NCI-H2081 treated with DMSO at 0.1 percent for 48 hours (cell line): ENCODE measurements at regions not wholly inside any gene's neighbourhood (a gene's known extent, or its start where the extent isn't known, plus 50 kb on each side); places are given as distances from the start of the nearest gene placed in this dataset.
"Not testable (repeated sequence)": the region's sequence is repeated elsewhere in the genome, so short reads cannot be mapped to it uniquely, and the experiment has no call there.

ENCODE experiments used
- DNase-seq: peaks from one replicate; lab custom pipeline; 2025; lab: John Stamatoyannopoulos, UW

DNA sequence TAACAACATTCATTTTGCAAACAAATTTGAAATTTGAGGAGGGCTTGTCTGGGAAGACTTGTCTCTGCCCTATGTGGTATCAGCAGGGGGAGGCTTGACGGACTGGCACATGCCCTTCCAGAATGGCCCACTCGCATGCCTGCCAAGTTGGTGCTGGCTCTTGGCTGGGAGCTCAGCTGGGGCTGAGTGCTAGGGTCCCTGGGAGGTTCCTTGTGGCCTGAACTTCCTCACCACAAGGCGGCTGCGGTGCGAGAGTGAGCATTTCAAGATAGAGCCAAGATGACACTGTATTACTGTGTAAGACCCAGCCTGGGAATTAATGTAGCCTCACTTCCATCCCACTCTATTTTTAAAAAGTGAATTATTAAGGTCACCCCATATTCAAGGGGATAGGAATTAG, 271.6 kb upstream of the PLEKHG7 start:
- DNase-seq, result no peak

DNA sequence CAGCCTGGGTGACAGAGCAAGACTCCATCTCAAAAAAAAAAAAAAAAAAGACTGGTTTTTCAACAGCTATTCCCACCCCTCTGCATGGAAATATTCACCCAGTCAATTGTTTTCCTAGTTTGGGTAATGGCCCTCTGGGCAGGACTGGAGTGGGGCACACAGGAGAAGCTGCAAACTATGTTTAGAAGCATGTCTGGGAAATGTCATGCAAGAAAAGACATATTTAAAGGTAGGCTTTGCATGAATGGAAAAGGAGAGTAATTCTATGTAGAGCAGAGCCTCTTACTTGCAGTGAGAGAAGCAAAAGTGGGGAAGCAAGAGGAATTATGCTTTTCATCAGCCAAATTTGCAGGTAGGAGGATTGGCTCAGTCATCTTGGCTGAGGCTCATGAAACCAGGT, 276.5 kb upstream of the PLEKHG7 start:
- DNase-seq, result no peak

DNA sequence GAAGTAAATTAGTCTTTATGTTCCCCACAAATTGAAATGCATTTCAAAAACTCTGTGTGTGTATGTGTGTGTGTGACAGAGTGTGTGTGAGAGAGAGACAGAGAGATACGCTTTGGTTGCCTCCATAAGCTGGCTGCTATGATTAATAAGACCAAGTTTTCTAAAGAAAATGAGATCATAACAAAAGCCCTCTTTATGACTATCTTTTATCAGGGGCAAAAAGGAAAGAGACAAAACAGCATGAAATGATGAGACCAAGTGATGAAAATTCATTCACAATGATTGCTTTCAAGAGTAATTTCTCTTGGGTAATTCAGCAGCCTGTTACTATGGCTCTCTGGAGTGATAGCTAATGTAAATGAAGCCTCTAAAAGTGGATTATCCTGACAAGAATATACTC, 277.6 kb upstream of the PLEKHG7 start:
- DNase-seq, result no peak

DNA sequence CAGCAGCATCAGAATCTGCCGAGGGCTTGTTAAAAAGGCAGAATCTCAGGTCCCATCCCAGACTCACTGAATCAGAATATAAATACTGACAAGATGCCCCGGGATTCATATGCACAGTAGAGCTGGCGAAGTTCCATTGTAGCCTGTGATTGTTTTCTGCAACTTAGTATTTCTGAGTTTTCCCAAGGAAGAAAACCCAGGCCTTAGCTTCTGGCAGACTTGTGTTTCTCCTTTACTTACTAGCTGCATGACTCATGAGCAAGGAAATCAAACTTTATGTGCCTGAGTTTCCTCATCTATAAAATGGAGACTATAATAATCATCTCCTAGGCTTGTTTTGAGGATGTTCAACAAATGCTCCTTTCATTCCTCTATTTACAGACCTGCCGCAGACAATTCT, 278.5 kb upstream of the PLEKHG7 start:
- DNase-seq, result no peak

DNA sequence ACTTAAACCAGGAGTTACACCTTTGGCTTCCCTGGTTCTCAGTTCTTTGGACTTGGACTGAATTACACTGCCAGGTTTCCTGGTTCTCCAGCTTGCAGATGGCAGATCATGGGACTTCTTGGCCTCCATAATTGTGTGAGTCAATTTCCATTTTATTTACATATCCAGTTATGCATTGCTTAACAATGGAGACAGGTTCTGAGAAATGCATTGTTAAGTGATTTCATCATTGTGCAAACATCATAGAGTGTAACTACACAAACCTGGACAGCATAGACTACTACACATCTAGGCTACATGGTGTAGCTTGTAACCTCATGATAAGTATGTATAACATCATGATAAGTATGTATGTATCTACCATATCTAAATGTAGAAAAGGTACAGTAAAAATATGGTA, 276.1 kb upstream of the BTG1 start:
- no peak for DNase-seq

DNA sequence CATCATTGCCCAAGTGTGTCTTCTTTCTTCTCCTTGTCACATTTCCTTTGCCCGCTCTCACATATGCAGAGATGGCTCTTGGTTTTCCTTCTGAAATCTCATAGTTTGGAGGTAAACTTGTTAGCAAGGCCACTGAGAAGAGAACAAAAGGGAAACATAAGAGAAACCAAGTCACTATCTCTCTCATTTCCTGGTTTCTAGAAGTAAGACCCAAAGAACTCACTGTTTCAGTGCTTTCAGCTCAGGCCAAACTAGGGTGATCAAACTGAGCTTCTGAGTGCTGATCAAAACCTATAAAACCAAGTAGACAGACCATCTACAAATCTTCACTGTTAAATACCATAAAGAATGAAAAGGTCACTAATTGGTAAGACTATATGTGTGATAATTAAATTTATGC, 275.4 kb upstream of the BTG1 start:
- DNase-seq, result no peak

DNA sequence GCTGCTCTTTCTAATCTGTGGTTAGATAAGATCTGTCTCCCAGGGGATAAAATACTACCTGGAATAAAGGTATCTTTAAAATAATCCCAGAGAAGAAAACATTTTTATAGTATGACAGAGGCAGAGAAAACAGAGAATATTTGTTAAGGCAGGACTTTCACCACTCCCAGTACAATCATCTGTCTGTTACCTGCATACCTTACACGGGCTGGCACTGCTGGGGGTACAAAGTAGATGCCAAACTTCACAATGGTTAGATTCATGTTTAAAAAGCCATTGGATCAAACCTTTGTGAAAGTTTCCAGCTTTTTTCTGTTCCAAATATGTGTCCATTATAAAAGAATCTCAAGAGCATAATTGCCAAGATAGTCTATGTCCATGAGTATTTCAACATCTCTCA, 273.6 kb upstream of the BTG1 start:
- DNase-seq, result no peak

DNA sequence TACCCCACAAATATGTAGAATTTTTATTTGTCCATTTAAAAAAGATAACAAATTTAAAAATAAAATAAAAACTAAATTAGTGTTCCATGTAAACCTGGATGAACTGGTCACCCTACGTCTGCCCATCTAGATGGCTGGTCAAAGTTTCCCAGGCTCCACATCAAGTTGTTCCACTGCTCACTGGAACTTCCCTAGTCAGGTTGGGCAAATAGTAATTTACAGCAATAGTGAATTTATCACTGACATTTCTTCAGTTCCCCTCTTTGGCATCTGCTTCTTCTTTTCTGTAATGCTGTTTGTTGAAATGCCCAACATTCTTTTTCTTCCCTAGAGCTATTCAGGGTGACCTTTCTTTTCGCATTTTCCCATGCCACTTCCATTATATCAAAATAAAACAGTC, 272.7 kb upstream of the BTG1 start:
- DNase-seq, result no peak

DNA sequence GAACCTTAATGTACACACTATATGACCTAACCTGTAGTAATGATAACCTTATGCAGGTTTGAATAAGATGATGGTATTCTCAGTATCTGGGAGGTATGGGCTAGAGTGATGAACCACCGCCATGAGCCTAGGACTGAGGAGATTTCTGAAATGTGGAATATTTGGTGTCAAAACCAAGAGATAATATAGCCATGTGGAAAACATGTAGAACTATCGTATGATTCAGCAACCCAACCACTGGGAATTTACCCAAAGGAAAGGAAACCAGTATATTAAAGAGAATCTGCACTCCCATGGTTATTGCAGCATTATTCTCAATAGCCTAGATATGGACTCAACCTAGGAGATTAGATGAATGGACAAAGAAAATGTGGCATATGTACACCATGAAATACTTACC, 271.7 kb upstream of the BTG1 start:
- no peak for DNase-seq

DNA sequence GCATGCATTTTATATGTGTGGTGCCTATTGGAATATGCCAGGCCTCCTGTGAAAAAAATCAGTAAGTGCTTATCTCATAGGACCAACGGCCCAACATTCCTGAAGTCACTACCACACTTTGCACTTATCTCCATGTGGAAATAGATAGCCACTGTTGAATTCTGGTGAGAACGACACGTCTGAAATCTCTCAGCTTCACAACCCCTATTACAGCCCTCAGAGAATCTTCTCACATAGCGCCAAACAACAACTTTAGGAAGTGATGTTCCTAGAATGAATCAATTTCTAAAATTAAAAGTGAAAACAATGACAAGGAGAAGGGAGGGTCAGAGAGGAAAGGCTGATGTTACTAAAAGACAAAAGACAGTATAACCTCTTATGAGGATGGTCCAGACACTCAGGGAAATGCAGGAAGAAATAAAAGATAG, 270.8 kb upstream of the BTG1 start:
- no peak for DNase-seq

DNA sequence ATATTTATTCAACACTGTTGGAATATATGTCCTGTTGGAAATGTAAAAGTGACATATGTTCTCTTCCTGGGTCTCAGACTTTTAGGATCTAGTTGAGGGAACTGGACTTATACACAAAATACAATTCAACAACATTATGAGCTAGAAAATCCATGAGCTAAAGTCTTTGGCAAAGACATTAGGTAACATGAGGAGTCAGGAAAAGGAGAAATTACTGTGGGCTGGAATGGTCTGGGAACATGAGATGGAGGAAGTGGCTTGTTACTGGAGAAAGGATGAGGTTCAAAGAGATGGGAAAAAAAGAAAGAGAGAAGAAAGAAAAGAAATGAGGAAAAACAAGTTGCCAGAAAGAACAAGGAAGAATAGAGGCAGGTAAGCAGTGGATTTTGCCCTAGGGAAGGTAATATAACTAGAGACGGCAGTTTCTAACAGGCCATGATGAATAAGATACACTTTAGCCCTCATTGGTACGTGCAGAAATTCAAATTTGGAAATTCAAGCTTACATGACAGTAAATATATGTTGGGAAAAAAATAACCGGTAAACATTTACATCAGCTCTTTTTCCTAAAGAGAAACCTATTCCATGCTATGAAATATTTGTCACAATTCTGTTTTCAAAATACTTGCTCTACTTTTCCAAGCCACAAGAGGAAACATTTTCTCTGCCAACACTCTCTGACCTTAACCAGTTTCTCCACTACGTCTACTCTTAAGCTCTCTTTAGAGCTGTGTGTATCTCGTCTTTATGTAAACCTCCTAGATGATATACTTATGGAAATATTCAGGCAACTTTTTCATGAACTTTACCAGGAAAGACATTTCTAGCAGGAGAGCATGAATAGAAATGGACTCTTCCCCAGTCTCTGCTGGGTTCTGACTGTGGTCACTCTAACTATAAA, 268.8 kb upstream of the BTG1 start:
- no peak for DNase-seq

DNA sequence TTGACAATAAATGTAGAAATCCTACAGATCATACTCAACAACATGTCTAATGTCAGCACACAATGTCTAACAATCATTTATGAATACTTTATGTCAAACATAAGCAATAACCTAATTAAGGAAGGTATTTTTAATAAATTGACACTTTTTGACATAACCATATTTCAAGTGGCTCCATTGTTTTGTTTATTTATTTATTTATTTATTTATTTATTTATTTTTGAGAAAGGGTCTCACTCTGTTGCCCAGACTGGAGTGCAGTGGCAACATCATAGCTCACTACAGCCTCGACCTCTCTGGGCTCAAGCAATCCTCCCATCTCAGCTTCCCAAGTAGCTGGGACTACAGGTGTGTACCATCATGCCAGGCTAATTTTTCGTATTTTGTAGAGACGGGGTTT, 267.6 kb upstream of the BTG1 start:
- DNase-seq, result no peak

DNA sequence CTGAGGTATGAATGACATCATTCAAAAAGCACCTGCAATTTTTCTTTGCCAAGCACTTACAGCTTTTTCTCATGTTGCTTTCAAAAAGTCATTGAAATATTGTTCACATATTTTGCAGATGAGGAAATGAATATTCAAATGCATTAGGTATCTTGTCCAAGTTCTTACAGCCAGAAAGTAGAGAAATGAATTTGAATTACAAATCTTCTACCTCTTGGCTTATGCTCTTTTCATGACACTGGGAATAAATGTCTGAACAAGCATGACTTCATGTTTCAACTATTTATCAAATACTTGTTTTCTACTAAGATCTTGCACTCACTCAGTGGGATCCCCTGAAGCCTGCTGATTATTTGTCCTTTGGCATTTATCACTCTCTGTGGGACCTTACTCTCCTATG, 267.2 kb upstream of the BTG1 start:
- DNase-seq, result no peak

DNA sequence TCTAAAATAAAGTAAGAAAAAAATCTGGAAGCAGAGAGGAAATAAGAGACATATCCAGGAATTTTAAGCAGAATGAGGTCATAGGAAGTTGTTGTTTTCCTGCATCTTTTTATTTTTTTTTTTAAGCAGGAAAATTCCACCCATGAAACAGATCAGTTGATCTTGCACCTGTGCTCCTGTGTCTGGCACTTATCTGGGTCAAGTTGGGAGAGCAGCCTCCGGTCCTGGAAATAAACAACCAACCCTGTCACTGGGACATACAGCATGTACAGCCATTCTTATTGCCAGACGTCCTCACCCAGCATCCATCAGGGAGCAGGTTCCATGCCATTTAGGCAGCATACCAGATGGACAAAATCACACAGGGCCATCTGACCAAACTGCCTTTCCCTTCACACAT, 266.0 kb upstream of the BTG1 start:
- DNase-seq, result no peak

DNA sequence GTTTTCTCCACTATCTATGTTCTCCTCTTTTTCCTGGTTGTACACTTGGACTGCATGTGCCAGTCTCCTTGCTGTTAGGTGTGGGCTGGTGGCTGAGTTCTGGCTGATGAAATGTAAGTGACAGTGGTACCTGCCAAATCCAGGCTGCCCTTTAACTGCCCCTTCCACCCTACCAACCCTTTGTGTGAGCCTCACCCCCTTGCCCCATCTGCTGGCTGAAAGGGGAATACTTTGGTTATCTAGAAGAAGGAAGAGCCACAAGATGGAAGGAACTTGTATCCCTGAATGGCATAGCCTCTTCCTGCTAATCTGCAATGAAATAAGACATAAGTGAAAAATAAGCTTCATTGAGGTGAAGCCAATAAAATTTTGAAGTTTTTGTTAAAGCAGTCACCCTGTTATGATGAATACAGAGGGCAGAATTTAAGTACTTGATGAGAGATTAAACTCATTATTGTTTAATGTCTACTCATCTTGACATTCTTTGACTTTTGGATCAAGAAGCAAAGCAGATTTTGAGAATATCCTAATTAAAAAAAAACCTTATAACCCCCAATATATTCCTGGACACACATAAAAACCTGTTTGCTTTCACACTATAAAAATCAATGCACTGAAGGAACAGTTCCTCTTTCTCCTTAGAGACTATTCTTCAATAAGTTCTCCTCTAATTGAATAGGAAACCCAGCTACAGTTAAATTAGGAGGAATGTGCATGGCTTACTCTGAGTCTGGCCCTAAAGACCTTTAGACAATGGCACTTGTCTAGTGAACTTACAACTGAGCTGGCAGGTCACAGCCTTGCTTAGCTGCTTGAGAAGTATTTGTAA, 262.6 kb upstream of the BTG1 start:
- no peak for DNase-seq

DNA sequence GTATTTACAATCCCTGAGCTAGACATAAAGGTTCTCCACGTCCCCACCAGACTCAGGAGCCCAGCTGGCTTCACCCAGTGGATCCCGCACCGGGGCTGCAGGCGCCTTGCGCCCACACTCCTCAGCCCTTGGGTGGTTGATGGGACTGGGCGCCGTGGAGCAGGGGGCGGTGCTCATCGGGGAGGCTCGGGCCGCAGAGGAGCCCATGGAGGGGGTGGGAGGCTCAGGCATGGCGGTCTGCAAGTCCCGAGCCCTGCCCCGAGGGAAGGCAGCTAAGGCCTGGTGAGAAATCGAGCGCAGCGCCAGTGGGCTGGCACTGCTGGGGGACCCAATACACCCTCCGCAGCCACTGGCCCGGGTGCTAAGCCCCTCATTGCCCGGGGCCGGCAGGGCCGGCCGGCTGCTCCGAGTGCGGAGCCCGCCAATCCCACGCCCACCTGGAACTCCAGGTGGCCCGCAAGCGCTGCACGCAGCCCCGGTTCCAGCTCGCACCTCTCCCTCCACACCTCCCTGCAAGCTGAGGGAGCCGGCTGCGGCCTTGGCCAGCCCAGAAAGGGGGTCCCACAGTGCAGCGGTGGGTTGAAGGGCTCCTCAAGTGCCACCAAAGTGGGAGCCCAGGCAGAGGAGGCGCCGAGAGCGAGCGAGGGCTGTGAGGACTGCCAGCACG, 260.9 kb upstream of the BTG1 start:
- not testable (repeated sequence) for DNase-seq

DNA sequence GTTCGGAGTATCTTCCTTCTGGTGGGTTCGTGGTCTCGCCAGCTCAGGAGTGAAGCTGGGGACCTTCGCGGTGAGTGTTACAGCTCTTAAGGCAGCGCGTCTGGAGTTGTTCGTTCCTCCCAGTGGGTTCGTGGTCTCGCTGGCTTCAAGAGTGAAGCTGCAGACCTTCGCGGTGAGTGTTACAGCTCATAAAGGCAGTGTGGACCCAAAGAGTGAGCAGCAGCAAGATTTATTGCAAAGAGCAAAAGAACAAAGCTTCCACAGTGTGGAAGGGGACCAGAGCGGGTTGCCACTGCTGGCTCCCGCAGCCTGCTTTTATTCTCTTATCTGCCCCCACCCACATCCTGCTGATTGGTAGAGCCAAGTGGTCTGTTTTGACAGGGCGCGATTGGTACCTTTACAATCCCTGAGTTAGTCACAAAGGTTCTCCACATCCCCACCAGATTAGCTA, 260.2 kb upstream of the BTG1 start:
- DNase-seq, result not testable (repeated sequence)

DNA sequence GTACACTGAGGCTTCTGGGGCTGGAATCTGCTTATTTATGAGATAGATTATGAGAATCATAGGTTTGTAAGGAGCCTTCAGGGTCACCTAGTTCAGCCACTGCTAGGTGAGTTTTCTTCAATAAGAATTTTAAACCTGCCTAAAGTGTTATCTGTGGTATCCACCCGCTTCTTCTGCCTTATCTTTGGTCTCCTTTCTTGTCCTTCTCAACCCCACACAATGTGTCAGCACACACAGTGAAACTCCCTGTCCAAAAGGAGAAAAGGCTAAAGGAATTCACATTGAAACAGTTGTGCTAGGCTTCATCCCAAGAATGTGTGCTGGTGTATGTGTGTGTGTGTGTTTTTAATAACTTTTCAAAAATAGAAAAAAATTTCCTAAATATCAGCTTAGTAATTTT, 259.3 kb upstream of the BTG1 start:
- DNase-seq, result no peak

DNA sequence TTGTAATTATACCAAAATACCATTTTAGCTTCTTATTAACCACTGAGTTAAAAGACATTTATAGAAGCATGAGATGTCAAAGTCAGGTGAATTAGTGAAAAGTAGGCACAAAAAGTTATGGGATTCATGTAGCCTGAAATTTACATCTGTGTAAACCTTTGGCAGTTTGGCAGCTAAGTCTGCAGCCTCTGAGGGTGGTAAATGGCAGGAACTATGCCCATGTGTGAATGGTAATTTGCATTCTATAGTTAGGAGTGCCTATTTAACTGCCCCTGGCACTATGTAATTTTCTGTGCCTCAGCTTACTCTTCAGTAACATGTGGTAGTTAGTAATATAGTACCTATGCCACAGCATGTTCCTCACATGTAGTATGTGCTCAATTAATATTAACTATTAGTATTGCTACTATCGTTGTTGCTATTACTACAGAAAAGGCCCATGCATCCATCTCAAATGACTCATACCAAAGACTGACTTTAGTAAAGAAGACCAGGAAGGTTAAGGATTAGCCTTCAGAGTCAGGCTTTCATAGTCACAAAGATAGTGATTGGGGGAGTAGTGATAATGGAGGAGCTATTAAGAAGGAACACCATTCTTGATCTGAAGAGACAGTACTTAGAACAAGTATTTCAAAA, 258.7 kb upstream of the BTG1 start:
- DNase-seq, result no peak

DNA sequence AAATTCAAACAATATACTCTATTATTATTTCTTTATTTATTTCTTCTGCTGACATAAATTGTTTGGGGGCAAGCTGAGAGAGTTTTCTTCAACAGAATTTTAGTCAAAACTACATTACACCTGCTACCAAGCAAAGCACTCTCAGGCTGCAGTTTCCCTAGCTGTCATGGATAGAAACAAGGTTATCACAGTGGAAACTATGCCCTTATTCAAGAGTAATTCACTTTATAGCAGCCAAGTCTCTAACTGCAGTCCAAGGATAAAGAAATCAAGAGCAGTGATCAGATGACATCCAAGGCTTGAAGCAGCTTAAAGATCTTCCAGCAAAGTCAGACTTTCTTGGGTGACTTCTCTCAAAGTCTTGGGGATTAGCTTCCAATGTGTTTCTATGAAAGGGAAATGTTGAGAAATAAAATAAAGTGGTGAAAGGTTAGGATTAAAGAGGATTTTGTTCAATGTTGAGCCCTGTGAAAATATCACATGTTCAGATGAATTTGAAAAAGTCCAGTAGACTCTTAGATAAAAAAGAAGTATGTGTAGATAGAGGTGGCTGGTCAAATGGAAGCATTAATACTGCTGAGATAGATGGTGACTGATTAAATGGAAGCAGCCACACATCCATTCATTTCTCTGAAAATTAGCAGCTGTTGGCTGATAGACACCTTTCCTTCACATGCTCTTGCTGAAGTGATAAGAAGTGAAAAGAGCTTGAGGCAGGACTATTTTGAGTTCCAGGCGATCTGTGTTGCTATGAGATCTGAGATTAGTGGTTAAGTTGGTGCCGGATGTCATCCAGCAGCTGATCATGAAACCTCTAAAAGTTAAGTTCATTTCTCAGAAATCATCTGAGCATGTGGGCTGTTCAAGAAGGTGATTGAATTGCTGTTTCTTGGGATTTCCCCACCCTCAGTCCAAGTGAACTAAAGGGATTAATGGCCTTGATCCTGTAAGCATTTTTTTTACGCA, 257.8 kb upstream of the BTG1 start:
- DNase-seq, result no peak

DNA sequence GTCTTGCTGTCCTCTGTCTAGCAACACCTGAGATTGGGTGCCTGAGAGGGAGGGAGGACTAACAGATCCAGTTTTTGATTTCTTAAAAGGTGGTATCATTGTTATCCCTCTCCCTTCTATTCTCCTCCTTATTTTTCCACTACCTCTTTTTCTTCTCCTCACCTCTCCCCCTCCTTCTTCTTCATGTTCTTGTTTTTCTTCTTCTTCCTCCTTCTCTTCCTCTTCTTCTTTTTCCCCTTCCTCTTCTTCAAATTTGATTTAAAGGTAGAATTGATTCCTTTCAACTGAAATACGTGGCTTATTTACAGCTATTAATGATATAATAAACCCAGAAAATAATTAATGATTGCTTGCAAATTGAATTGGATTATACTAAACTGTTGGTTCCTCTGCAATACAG, 256.8 kb upstream of the BTG1 start:
- no peak for DNase-seq
